WI38 (cell line): ENCODE measurements at regions not wholly inside any gene's neighbourhood (a gene's known extent, or its start where the extent isn't known, plus 50 kb on each side); places are given as distances from the start of the nearest gene placed in this dataset.

ENCODE experiments used
- H3K4me3 ChIP-seq: 2 replicates; pipeline ENCODE4 v1.5.1; 2011; ENCODE audit warnings: low read depth, mild to moderate bottlenecking, control low read depth, low read length
- CTCF ChIP-seq: IDR thresholded peaks from 2 replicates; pipeline ENCODE4 v1.5.1; 2012; ENCODE audit warnings: low read depth, mild to moderate bottlenecking, control low read depth, low read length

GRCh38 chr18:29009250-29009803, 832.4 kb upstream of the CDH2 start:
- TF ChIP-seq CTCF = no peak
- H3K4me3 ChIP-seq = no peak overlapping the region

- no peak overlapping the region for H3K4me3 ChIP-seq
- TF ChIP-seq CTCF = no peak
Observed at GRCh38 chr18:29008809-29009208, 831.9 kb upstream of the CDH2 start.

GRCh38 chr18:29007986-29008654, 831.2 kb upstream of the CDH2 start:
- no peak overlapping the region for H3K4me3 ChIP-seq
- TF ChIP-seq CTCF = no peak

GRCh38 chr18:29004921-29005320, 828.0 kb upstream of the CDH2 start:
- TF ChIP-seq CTCF = no peak
- H3K4me3 ChIP-seq = no peak overlapping the region

GRCh38 chr18:29003194-29003593, 826.3 kb upstream of the CDH2 start:
- H3K4me3 ChIP-seq = no peak overlapping the region
- no peak for TF ChIP-seq CTCF

- TF ChIP-seq CTCF = no peak
- H3K4me3 ChIP-seq = no peak overlapping the region
Observed at GRCh38 chr18:29002747-29003146, 825.8 kb upstream of the CDH2 start.

GRCh38 chr18:28999726-29000125, 822.8 kb upstream of the CDH2 start:
- H3K4me3 ChIP-seq = no peak overlapping the region
- TF ChIP-seq CTCF = no peak
